AG04449 (cell line): ENCODE measurements at regions not wholly inside any gene's neighbourhood (a gene's known extent, or its start where the extent isn't known, plus 50 kb on each side); places are given as distances from the start of the nearest gene placed in this dataset.

Experiments
- CTCF ChIA-PET: fragments of 350-600 bp; formaldehyde crosslinking; extraction: SDS; loops from one replicate; lab custom pipeline; 2021; ENCODE audit warnings: antibody characterized with exemption; lab: Yijun Ruan, JAX
- POLR2A ChIA-PET: fragments of 400-600, 350-600 bp; formaldehyde crosslinking; extraction: SDS; loops from one replicate; lab custom pipeline; 2020; ENCODE audit warnings: antibody characterized with exemption, inconsistent platforms; lab: Yijun Ruan, JAX
- DNase-seq: peaks from one replicate; pipeline ENCODE4 v3.0.0-alpha.2; 2010; ENCODE audit warnings: low read depth, low spot score
- H3K4me3 ChIP-seq: 2 replicates; pipeline ENCODE4 v1.5.1; 2011; ENCODE audit warnings: low read depth, mild to moderate bottlenecking, control low read depth, low read length
- TF ChIP-seq, protein P1 (sequence below): IDR thresholded peaks from one replicate; pipeline ENCODE4 v1.5.1; 2011; ENCODE audit warnings: mild to moderate bottlenecking, moderate library complexity, low read length, control low read depth, inconsistent platforms; ENCODE audit not compliant: insufficient read depth; ENCODE audit errors: missing control alignments

DNA sequence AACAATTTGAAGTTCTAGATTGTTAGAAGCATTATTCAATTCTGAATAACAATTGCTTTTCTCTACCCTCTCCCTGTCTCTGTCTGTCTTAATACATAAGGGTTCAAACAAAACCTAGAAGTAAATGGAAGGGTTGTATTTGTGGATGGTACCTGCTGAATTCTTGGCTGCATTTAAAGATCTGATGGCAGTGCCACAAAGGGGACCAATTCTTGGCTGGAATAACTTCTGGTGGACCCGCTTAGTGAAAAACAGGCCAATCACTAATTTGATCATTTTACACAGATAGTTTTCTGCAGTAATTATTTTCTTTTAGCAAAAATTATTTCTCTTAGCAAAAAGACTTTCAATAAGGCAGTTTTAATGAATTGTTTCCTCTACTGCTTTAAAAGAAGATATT, 353.5 kb downstream of the MYCN start:
- no peak overlapping the region for H3K4me3 ChIP-seq
- DNase-seq = no peak
- CTCF ChIA-PET = no interaction called here
- POLR2A ChIA-PET = no interaction called here
- TF ChIP-seq, protein P1, sequence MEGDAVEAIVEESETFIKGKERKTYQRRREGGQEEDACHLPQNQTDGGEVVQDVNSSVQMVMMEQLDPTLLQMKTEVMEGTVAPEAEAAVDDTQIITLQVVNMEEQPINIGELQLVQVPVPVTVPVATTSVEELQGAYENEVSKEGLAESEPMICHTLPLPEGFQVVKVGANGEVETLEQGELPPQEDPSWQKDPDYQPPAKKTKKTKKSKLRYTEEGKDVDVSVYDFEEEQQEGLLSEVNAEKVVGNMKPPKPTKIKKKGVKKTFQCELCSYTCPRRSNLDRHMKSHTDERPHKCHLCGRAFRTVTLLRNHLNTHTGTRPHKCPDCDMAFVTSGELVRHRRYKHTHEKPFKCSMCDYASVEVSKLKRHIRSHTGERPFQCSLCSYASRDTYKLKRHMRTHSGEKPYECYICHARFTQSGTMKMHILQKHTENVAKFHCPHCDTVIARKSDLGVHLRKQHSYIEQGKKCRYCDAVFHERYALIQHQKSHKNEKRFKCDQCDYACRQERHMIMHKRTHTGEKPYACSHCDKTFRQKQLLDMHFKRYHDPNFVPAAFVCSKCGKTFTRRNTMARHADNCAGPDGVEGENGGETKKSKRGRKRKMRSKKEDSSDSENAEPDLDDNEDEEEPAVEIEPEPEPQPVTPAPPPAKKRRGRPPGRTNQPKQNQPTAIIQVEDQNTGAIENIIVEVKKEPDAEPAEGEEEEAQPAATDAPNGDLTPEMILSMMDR = no peak

DNA sequence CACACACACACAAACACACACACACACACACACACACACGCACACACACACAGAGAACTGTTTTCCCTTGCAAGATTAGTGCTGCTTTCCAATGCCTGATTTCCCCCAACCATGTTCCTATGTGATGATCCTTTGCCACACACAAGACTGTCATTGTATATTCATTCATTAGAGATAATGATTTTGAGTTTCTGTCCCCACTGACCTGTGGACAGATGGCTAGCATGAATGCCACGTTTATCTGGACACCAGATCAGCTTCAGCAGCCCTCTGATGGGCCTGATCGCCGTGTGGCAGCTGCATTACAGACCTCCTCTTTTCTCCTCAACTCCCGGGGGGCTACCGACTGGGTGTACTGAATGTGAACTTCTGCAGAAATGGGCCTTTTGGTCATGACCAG, 353.0 kb downstream of the MYCN start:
- TF ChIP-seq, protein P1 = no peak
- no peak overlapping the region for H3K4me3 ChIP-seq
- DNase-seq = no peak
- ChIA-PET CTCF (no interaction called here), POLR2A (no interaction called here)

DNA sequence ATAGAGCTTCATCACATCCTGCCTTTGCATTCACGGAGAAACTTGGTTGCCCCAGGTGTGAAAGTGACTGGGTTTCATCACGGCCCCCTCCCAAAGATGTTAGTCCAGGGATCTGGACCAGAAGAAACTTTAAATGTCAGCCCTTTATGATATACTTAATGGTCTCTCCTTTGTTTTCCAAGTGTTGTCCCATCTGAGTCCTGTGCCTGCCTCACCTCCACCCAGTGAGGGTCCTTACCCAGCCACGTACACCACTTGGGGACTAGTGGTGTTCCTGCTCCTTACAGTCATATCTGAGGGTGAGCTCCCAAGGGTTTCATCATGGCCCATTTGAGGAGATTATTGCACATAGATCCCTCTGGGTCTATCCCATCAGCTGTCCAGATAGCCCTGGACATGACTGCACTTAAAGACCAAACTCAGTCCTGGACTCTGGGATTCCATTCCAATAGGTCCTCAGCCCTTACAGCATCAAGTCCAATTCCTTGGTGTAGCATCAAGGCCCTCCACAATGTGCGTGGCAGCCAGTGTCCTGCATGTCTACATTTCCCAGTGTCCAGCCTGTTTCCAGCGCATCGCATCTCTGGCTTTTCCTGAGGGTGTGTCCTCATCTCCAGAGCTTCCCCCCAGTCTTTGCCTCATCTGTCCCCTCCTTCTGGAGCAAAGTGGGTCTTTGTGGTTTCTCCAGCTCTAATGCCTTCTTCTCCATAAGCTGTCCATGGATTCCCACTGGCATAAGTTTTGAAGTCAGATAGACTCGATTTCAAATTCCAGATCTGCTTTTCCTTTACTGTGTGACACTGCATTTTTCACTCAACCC, 351.6 kb downstream of the MYCN start:
- POLR2A ChIA-PET = no interaction called here
- H3K4me3 ChIP-seq = no peak overlapping the region
- DNase-seq = no peak
- TF ChIP-seq, protein P1 = no peak
- CTCF ChIA-PET = no interaction called here

DNA sequence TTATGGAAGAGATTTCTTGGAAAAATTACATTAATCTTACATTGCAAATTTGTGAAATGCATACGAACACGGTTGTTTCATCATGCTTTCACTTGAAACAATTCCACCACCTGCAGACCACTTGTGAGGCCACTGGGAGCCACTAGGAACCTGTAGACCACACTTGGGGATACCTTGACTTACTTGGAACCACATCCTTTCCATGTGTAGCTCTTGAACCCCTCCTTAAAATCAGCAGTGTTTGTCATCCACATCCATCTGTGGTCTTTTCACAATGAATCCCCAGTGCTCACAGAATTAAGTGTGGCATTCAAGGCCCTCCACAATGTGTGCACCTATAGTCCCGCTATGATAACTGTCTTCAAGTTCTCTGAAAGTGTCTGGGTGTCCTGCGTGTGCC, 350.9 kb downstream of the MYCN start:
- H3K4me3 ChIP-seq = no peak overlapping the region
- no peak for DNase-seq
- POLR2A ChIA-PET = no interaction called here
- TF ChIP-seq, protein P1 = no peak
- CTCF ChIA-PET = no interaction called here

DNA sequence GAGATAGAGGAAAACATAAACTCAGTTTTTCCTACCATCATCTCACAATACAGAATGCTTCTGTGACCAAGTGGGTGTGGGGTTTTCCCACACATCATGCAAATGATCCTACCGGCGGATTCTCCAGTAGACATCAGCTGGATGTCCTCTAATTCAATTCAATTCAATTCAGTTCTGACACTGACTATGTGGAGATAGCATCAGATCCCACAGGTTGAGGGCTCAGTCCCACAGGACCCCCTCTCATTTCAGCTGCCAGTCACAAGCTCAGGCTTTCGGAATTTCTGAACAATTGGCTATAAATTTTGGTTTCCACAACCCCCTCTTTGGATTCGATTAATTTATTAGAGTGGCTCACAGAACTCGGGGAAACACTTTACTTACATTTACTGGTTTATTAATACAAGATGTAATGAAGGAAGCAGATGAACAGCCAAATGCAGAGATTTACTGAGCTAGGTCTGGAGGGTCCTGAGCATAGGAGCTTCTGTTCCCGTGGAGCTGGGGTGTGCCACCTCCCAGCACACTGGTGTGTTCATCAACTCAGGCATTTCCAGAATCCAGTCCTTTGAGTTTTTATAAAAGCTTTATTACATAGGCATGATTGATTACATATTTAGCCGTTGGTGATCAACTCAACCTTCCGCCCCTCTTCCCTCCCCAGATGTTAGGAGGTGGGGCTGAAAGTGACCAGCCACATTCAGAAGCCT, 350.1 kb downstream of the MYCN start:
- TF ChIP-seq, protein P1 = no peak
- POLR2A ChIA-PET = no interaction called here
- DNase-seq = no peak
- H3K4me3 ChIP-seq = no peak overlapping the region
- CTCF ChIA-PET = no interaction called here

DNA sequence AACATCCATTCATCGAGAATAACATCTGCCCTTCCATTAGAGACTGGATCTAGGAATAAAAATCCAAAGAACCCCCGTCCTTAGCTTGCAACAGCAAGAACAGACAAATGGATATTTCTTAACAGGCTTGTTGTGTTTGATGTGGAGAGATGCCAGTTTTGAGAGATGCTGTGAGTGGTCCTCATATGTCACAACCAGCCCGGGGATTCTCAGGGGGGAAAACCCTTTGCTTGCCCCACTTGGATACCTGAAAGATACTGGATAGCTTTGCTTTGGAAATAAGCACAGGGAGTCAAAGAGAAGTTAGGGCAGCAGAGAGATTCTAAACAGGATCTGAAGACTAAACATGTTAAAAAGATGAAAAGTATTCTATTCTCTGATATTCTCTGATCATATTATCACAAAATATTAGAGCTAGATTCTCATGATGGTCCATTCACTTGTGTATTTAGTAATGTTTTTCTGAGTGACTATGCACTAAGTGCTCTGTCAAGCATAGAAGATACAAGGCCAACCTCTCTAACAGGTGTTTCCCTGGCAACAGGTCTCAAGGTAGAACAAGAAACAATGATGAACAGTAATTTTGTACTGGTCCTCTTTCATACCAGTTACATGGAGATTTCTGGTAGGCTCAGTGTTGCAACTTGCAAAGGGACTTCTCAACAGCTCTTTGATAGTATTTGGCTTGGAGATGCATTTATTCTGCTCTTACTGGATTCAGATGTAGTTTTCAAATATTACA, 348.2 kb downstream of the MYCN start:
- CTCF ChIA-PET = no interaction called here

More for the DNA sequence above, 348.2 kb downstream of the MYCN start:
- no peak overlapping the region for H3K4me3 ChIP-seq
- POLR2A ChIA-PET = no interaction called here
- TF ChIP-seq, protein P1 = no peak
- DNase-seq = no peak
